ENCODE measurements at regions not wholly inside any gene's neighbourhood (a gene's known extent, or its start where the extent isn't known, plus 50 kb on each side); places are given as distances from the start of the nearest gene placed in this dataset.
"Not testable (repeated sequence)": the region's sequence is repeated elsewhere in the genome, so short reads cannot be mapped to it uniquely, and the experiment has no call there.

DNA sequence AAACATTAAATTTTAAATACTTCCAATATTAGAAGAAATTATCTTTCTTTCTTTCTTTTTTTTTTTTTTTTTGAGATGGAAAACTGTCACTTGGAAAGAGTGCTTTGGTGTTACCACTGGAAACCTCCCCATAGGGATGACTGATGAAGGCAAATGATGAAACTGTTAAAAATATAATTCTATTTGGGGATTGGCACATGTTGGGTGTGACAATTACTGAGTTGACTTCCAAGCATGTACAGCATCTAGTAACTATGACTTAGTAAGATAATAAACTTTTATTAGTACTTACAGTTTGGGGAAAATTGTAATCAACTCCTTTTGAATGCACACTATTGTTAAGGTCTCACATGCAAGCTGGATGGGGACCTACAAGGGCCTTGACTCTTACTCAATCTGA, 592.5 kb downstream of the KCTD12 start:
- TF ChIP-seq, protein P1, sequence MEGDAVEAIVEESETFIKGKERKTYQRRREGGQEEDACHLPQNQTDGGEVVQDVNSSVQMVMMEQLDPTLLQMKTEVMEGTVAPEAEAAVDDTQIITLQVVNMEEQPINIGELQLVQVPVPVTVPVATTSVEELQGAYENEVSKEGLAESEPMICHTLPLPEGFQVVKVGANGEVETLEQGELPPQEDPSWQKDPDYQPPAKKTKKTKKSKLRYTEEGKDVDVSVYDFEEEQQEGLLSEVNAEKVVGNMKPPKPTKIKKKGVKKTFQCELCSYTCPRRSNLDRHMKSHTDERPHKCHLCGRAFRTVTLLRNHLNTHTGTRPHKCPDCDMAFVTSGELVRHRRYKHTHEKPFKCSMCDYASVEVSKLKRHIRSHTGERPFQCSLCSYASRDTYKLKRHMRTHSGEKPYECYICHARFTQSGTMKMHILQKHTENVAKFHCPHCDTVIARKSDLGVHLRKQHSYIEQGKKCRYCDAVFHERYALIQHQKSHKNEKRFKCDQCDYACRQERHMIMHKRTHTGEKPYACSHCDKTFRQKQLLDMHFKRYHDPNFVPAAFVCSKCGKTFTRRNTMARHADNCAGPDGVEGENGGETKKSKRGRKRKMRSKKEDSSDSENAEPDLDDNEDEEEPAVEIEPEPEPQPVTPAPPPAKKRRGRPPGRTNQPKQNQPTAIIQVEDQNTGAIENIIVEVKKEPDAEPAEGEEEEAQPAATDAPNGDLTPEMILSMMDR (IDR thresholded peaks at IDR 0.05; ENCODE audit: low read depth, low read length, missing control alignments), result no peak
- no peak for DNase-seq (ENCODE audit: low read depth)
- no peak overlapping the region for H3K4me3 ChIP-seq (ENCODE audit: low read depth, low read length)

DNA sequence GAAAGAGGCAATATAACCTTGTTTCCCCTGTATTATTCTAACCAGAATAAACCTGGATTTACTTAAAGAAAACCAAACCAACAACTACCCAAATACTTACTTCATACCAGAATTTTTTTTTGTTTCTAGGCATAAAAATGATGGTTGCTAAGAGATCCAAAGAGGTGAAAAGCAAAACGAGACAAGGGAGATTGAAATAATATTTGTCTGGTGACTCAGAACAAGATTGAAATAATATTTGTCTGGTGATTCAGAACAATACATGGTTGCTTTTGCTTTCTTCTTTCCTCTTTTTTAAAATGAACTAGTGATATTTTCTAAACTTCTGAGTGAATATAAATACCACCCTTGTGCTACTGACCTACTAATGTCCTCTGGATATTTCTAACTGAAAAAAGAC, 592.9 kb downstream of the KCTD12 start:
- TF ChIP-seq, protein P1 (IDR thresholded peaks at IDR 0.05; ENCODE audit: low read depth, low read length, missing control alignments), result no peak
- no peak overlapping the region for H3K4me3 ChIP-seq (ENCODE audit: low read depth, low read length)
- DNase-seq (ENCODE audit: low read depth), result no peak

DNA sequence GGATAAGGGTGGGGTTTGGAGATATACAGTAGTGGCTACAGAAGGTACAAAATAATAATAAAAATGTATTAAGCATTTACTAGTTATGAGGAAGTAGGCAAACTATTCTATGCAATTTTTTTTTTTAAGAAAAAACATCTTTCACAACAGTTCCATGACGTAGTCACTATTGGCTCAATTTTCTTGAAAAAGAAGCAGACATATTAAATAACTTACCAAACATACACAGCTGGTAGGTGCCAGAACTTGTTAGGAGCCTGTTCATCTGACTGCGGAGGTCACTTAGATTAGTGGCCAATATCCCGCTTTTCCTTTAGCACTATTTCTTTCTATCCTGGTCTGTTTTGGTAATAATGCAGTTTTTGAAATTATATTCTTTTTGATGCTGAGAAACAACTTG, 593.5 kb downstream of the KCTD12 start:
- no peak for DNase-seq (ENCODE audit: low read depth)
- TF ChIP-seq, protein P1 (IDR thresholded peaks at IDR 0.05; ENCODE audit: low read depth, low read length, missing control alignments), result no peak
- no peak overlapping the region for H3K4me3 ChIP-seq (ENCODE audit: low read depth, low read length)

GRCh38 chr13:76292031-76292430, 594.2 kb downstream of the KCTD12 start:
- TF ChIP-seq, protein P1 (IDR thresholded peaks at IDR 0.05; ENCODE audit: low read depth, low read length, missing control alignments), result no peak
- no peak overlapping the region for H3K4me3 ChIP-seq (ENCODE audit: low read depth, low read length)

DNA sequence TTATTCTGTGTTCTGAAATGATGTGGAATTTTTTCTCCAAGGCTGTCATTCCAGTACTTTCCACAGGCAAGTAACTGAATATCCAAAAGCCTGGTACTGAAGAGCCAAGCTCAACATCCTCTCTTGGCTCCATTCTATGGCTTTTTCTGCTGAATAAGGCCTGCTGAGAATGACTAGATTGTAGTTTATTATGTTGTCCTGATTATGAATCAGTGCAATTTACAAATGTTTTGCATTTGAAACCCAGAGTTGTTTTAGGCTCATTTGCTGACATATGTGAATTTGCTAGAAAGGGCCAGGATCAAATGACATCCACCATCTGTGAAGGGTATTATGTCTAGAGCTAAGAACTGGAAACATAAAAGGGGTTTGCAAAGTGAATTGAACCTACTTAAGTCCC, 596.6 kb downstream of the KCTD12 start:
- no peak for DNase-seq (ENCODE audit: low read depth)
- TF ChIP-seq, protein P1 (IDR thresholded peaks at IDR 0.05; ENCODE audit: low read depth, low read length, missing control alignments), result no peak
- no peak overlapping the region for H3K4me3 ChIP-seq (ENCODE audit: low read depth, low read length)

More at GRCh38 chr13:76292031-76292430, 594.2 kb downstream of the KCTD12 start:
- no peak for DNase-seq (ENCODE audit: low read depth)

GRCh38 chr13:76286178-76286577, 600.0 kb downstream of the KCTD12 start:
- no peak overlapping the region for H3K4me3 ChIP-seq (ENCODE audit: low read depth, low read length)
- no peak for DNase-seq (ENCODE audit: low read depth)
- TF ChIP-seq, protein P1 (IDR thresholded peaks at IDR 0.05; ENCODE audit: low read depth, low read length, missing control alignments), result no peak

DNA sequence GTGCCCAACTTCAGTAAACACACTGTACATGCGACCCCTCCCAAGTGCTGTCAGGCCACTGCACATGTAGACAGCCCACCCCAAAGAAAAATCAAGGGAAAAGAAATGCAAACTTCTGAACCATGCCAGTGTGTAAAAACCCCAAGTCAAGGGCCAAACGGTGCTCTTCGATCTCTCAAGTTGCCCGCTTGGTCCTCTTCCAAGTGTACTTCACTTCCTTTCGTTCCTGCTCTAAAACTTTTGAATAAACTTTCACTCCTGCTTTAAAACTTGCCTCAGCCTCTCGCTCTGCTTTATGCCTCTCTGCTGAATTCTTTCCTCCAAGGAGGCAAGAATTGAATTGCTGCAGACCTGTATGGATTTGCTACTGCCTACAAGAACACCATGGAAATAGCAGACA, 600.7 kb downstream of the KCTD12 start:
- TF ChIP-seq, protein P1 (IDR thresholded peaks at IDR 0.05; ENCODE audit: low read depth, low read length, missing control alignments), result no peak
- no peak overlapping the region for H3K4me3 ChIP-seq (ENCODE audit: low read depth, low read length)
- no peak for DNase-seq (ENCODE audit: low read depth)

DNA sequence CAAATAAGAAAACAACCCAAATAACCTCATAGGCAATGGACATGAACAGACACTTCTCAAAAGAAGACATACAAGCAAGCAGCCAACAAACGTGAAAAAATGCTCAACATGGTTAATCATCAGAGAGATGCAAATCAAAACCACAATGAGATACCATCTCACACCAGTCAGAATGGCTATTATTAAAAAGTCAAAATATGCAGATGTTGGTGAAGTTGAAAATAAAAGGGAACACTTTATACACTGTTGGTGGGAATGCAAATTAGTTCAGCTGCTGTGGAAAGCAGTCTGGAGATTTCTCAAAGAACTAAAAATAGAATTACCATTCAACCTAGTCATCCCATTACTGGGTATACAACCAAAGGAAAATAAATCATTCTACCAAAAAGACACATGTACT, 606.4 kb downstream of the KCTD12 start:
- DNase-seq (ENCODE audit: low read depth); H3K4me3 ChIP-seq (ENCODE audit: low read depth, low read length): not testable (repeated sequence)
